ENCODE measurements at regions not wholly inside any gene's neighbourhood (a gene's known extent, or its start where the extent isn't known, plus 50 kb on each side); places are given as distances from the start of the nearest gene placed in this dataset.

DNA sequence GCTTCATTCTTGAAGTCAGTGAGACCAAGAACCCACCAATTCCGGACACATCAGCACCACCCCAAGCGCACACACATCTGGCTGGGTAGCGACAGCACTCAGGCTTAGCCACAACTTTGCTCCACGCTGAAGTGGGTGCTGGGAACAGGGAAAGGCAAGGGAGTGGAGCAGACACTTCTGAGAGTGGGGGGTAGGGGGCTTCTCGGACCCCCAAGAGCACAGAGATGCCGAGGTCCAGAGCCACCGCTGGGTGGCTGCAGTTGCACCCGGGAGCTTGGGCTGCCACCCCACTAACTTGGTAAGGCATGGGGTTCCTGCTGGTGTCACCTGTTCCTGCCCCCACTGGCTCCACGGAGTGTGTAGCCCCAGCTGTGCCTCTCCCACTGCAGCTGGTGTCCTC, 225.3 kb upstream of the RIOK2 start:
- CTCF ChIA-PET = no interaction called here
- POLR2A ChIA-PET = no interaction called here
- Mint-ChIP-seq H3K9me3 (ENCODE audit: insufficient read depth) (no peaks in the 10 kb centered on the region), H3K36me3 (ENCODE audit: low read depth) (no peaks in the 10 kb centered on the region), H3K4me3 (no peak overlapping the region), H3K27me3 (ENCODE audit: low read depth) (peaks cover 2% of the 10 kb centered on the region), H3K27ac (no peak overlapping the region), H3K4me1 (ENCODE audit: low read depth) (no peaks in the 10 kb centered on the region)
- ATAC-seq = no peak
- DNase-seq = no peak

- H3K4me1 Mint-ChIP-seq (ENCODE audit: low read depth) = no peaks in the 10 kb centered on the region
- H3K9me3 Mint-ChIP-seq (ENCODE audit: insufficient read depth) = no peaks in the 10 kb centered on the region
- peaks cover 2% of the 10 kb centered on the region for H3K27me3 Mint-ChIP-seq (ENCODE audit: low read depth)
- CTCF ChIA-PET = no interaction called here
- ATAC-seq = no peak
- H3K36me3 Mint-ChIP-seq (ENCODE audit: low read depth) = no peaks in the 10 kb centered on the region
- H3K27ac Mint-ChIP-seq = no peak overlapping the region
- no peak overlapping the region for H3K4me3 Mint-ChIP-seq
- POLR2A ChIA-PET = no interaction called here
- DNase-seq = no peak
Observed at GRCh38 chr5:97412959-97413358, 229.9 kb upstream of the RIOK2 start.

- H3K9me3 Mint-ChIP-seq (ENCODE audit: insufficient read depth) = no peaks in the 10 kb centered on the region
Observed at GRCh38 chr5:97417986-97418385, 234.9 kb upstream of the RIOK2 start.

GRCh38 chr5:97418462-97418861, 235.4 kb upstream of the RIOK2 start:
- CTCF ChIA-PET = no interaction called here

More at GRCh38 chr5:97417986-97418385, 234.9 kb upstream of the RIOK2 start:
- Mint-ChIP-seq H3K4me1 (ENCODE audit: low read depth) (no peaks in the 10 kb centered on the region), H3K27me3 (ENCODE audit: low read depth) (no peaks in the 10 kb centered on the region), H3K4me3 (no peak overlapping the region), H3K36me3 (ENCODE audit: low read depth) (no peaks in the 10 kb centered on the region), H3K27ac (no peak overlapping the region)
- ATAC-seq (no peak), DNase-seq (no peak)
- ChIA-PET POLR2A (no interaction called here), CTCF (no interaction called here)

GRCh38 chr5:97420646-97421045, 237.6 kb upstream of the RIOK2 start:
- ChIA-PET POLR2A (no interaction called here), CTCF (interaction anchor here (0.7 kb wide), 1 partner anchor 189 kb away, joined by 3 read pairs; no protein-coding TSS in a partner anchor)
- Mint-ChIP-seq H3K27me3 (ENCODE audit: low read depth) (no peaks in the 10 kb centered on the region), H3K27ac (no peak overlapping the region), H3K4me3 (no peak overlapping the region), H3K9me3 (ENCODE audit: insufficient read depth) (no peaks in the 10 kb centered on the region), H3K4me1 (ENCODE audit: low read depth) (no peaks in the 10 kb centered on the region), H3K36me3 (ENCODE audit: low read depth) (no peaks in the 10 kb centered on the region)
- DNase-seq = no peak
- no peak for ATAC-seq

More at GRCh38 chr5:97418462-97418861, 235.4 kb upstream of the RIOK2 start:
- DNase-seq (no peak), ATAC-seq (no peak)
- Mint-ChIP-seq H3K36me3 (ENCODE audit: low read depth) (no peaks in the 10 kb centered on the region), H3K9me3 (ENCODE audit: insufficient read depth) (no peaks in the 10 kb centered on the region), H3K4me1 (ENCODE audit: low read depth) (no peaks in the 10 kb centered on the region), H3K27me3 (ENCODE audit: low read depth) (no peaks in the 10 kb centered on the region), H3K4me3 (no peak overlapping the region), H3K27ac (no peak overlapping the region)
- POLR2A ChIA-PET = no interaction called here

DNA sequence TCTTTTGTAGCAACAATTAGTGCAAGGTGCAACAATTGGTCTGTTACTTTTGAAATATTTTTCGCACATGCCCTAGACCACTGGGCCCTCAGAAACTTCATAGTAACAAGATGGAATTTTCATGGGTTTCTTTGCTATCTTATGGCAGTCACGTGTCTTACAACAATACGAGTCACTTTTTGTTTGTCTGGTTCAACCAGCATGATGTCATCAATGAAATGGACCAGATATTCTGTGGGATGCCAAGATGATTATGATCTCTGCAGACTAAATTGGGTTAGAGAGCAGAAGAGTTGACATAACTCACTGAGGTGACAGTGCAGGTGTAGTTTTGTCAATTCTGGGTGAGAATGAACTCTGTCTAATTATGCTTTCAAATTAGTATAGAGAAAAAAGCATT, 239.6 kb upstream of the RIOK2 start:
- no peak for ATAC-seq

GRCh38 chr5:97425511-97425910, 242.5 kb upstream of the RIOK2 start:
- no peaks in the 10 kb centered on the region for H3K36me3 Mint-ChIP-seq (ENCODE audit: low read depth)
- DNase-seq = no peak
- no peak overlapping the region for H3K4me3 Mint-ChIP-seq
- H3K27ac Mint-ChIP-seq = no peak overlapping the region
- ChIA-PET CTCF (no interaction called here), POLR2A (no interaction called here)
- ATAC-seq = no peak
- no peaks in the 10 kb centered on the region for H3K4me1 Mint-ChIP-seq (ENCODE audit: low read depth)
- no peaks in the 10 kb centered on the region for H3K27me3 Mint-ChIP-seq (ENCODE audit: low read depth)
- H3K9me3 Mint-ChIP-seq (ENCODE audit: insufficient read depth) = no peaks in the 10 kb centered on the region

More for the DNA sequence above, 239.6 kb upstream of the RIOK2 start:
- ChIA-PET CTCF (no interaction called here), POLR2A (no interaction called here)
- no peak for DNase-seq
- Mint-ChIP-seq H3K27me3 (ENCODE audit: low read depth) (no peaks in the 10 kb centered on the region), H3K9me3 (ENCODE audit: insufficient read depth) (no peaks in the 10 kb centered on the region), H3K4me3 (no peak overlapping the region), H3K4me1 (ENCODE audit: low read depth) (no peaks in the 10 kb centered on the region), H3K36me3 (ENCODE audit: low read depth) (no peaks in the 10 kb centered on the region), H3K27ac (no peak overlapping the region)

- Mint-ChIP-seq H3K4me1 (ENCODE audit: low read depth) (no peaks in the 10 kb centered on the region), H3K9me3 (ENCODE audit: insufficient read depth) (no peaks in the 10 kb centered on the region), H3K27me3 (ENCODE audit: low read depth) (no peaks in the 10 kb centered on the region), H3K27ac (no peak overlapping the region), H3K4me3 (no peak overlapping the region), H3K36me3 (ENCODE audit: low read depth) (no peaks in the 10 kb centered on the region)
- no peak for ATAC-seq
- ChIA-PET CTCF (no interaction called here), POLR2A (no interaction called here)
- DNase-seq = no peak
Observed at GRCh38 chr5:97427235-97427634, 244.2 kb upstream of the RIOK2 start.

DNA sequence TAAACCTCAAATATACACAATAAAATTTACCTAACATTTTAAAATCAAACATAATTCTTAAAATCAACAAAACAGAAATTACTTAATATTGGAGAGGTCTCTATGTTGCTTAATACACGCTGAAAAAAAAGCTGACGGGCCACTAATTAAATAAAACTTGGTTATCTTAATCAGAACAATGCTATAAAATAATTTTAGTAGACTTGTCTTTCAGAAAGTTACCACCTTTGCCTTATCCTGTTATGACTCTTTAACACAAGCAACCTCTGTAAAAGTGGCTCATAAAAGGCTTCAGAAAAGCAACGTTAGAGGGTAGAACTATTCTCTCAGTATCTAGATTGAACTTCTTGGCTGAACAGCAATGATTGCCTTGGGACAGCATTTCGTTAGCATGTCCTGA, 251.0 kb upstream of the RIOK2 start:
- H3K36me3 Mint-ChIP-seq (ENCODE audit: low read depth) = no peaks in the 10 kb centered on the region
- no peaks in the 10 kb centered on the region for H3K27me3 Mint-ChIP-seq (ENCODE audit: low read depth)
- H3K4me3 Mint-ChIP-seq = no peak overlapping the region
- no peaks in the 10 kb centered on the region for H3K9me3 Mint-ChIP-seq (ENCODE audit: insufficient read depth)
- ChIA-PET CTCF (no interaction called here), POLR2A (no interaction called here)
- no peak overlapping the region for H3K27ac Mint-ChIP-seq
- no peaks in the 10 kb centered on the region for H3K4me1 Mint-ChIP-seq (ENCODE audit: low read depth)
- DNase-seq (no peak), ATAC-seq (no peak)

DNA sequence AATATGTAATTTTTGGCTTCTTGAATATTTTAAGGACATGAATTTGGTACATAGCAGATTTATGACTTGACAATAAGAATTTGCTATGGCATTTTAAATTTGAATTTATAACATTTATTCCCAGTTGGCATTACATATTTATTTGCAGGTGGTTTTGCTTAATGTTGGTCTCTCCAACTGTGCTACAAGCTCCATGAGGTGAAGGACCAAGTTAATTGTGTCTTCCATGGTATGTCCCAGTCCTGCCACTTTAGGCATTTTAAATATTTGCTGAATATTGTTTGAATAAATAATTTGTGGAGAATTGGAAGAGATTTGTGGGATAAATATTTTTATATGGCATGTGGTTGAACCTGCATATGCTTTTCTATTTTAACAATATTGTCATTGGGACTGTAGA, 253.4 kb upstream of the RIOK2 start:
- H3K27me3 Mint-ChIP-seq (ENCODE audit: low read depth) = no peaks in the 10 kb centered on the region
- ChIA-PET POLR2A (no interaction called here), CTCF (no interaction called here)
- no peaks in the 10 kb centered on the region for H3K36me3 Mint-ChIP-seq (ENCODE audit: low read depth)
- H3K9me3 Mint-ChIP-seq (ENCODE audit: insufficient read depth) = no peaks in the 10 kb centered on the region
- no peak overlapping the region for H3K27ac Mint-ChIP-seq
- no peak overlapping the region for H3K4me3 Mint-ChIP-seq
- DNase-seq (no peak), ATAC-seq (no peak)
- no peaks in the 10 kb centered on the region for H3K4me1 Mint-ChIP-seq (ENCODE audit: low read depth)

- Mint-ChIP-seq H3K27me3 (ENCODE audit: low read depth) (no peaks in the 10 kb centered on the region), H3K9me3 (ENCODE audit: insufficient read depth) (peaks cover 5% of the 10 kb centered on the region), H3K4me1 (ENCODE audit: low read depth) (no peaks in the 10 kb centered on the region), H3K4me3 (no peak overlapping the region), H3K27ac (no peak overlapping the region), H3K36me3 (ENCODE audit: low read depth) (no peaks in the 10 kb centered on the region)
- ATAC-seq (no peak), DNase-seq (no peak)
- ChIA-PET POLR2A (no interaction called here), CTCF (no interaction called here)
Observed at GRCh38 chr5:97443740-97444139, 260.7 kb upstream of the RIOK2 start.

- Mint-ChIP-seq H3K36me3 (ENCODE audit: low read depth) (no peaks in the 10 kb centered on the region), H3K4me1 (ENCODE audit: low read depth) (no peaks in the 10 kb centered on the region), H3K4me3 (no peak overlapping the region), H3K27me3 (ENCODE audit: low read depth) (no peaks in the 10 kb centered on the region), H3K27ac (no peak overlapping the region), H3K9me3 (ENCODE audit: insufficient read depth) (no peaks in the 10 kb centered on the region)
- ChIA-PET POLR2A (no interaction called here), CTCF (no interaction called here)
- no peak for ATAC-seq
- DNase-seq = no peak
Observed at GRCh38 chr5:97449172-97449571, 266.1 kb upstream of the RIOK2 start.

- POLR2A ChIA-PET = no interaction called here
- Mint-ChIP-seq H3K27ac (no peak overlapping the region), H3K27me3 (ENCODE audit: low read depth) (no peaks in the 10 kb centered on the region), H3K36me3 (ENCODE audit: low read depth) (no peaks in the 10 kb centered on the region), H3K4me3 (no peak overlapping the region), H3K9me3 (ENCODE audit: insufficient read depth) (no peaks in the 10 kb centered on the region), H3K4me1 (ENCODE audit: low read depth) (no peaks in the 10 kb centered on the region)
- no peak for ATAC-seq
- CTCF ChIA-PET = no interaction called here
- DNase-seq = no peak
Observed at GRCh38 chr5:97452646-97453045, 269.6 kb upstream of the RIOK2 start.
